GM12873 (cell line): ENCODE measurements at regions not wholly inside any gene's neighbourhood (a gene's known extent, or its start where the extent isn't known, plus 50 kb on each side); places are given as distances from the start of the nearest gene placed in this dataset.

Experiments used
- TF ChIP-seq, protein P1 (sequence below): IDR thresholded peaks from 2 replicates; pipeline ENCODE4 v1.5.1; 2012; ENCODE audit warnings: low read depth, mild to moderate bottlenecking, moderate library complexity, low read length, control low read depth; ENCODE audit not compliant: insufficient read depth; ENCODE audit errors: missing control alignments

DNA sequence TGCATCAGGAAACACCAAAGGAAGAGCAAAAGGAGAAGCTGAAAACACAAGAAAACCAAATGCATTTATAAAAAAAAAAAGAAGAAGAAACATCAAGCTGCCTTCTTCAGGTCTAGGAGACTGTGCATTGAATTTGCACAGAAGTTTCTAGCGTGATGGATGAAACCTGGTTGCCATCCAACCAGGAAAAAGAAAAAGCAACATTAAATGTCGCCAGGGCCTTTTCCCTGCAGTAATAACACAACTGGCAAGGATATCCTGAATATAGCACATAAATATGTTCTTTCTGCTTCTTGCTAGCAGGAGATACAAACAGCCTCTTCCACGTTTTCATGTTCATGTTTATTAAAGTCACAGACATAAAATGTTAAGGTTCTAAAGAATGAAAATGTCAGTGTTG is 60.8 kb upstream of the ZFP42 start:
- TF ChIP-seq, protein P1, sequence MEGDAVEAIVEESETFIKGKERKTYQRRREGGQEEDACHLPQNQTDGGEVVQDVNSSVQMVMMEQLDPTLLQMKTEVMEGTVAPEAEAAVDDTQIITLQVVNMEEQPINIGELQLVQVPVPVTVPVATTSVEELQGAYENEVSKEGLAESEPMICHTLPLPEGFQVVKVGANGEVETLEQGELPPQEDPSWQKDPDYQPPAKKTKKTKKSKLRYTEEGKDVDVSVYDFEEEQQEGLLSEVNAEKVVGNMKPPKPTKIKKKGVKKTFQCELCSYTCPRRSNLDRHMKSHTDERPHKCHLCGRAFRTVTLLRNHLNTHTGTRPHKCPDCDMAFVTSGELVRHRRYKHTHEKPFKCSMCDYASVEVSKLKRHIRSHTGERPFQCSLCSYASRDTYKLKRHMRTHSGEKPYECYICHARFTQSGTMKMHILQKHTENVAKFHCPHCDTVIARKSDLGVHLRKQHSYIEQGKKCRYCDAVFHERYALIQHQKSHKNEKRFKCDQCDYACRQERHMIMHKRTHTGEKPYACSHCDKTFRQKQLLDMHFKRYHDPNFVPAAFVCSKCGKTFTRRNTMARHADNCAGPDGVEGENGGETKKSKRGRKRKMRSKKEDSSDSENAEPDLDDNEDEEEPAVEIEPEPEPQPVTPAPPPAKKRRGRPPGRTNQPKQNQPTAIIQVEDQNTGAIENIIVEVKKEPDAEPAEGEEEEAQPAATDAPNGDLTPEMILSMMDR, result no peak

DNA sequence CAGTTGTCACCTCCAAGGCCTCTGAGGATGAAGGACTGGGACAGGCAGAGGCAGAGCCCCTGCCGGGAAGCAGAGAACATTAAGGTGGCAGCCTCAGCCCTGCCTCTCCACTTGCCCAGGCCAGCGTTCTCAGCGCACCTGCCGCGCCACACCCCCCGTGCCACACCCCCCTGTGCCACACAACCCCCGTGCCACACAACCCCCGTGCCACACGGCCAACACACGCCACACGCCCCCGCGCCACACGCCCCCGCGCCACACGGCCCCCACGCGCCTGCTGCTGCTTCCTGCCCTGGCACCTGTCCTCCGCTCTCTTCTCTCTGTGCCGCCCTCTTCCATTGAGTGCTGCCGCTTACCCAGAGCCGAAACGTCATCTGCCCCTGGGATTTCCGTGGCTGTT is 58.0 kb upstream of the ZFP42 start:
- TF ChIP-seq, protein P1, result no peak

DNA sequence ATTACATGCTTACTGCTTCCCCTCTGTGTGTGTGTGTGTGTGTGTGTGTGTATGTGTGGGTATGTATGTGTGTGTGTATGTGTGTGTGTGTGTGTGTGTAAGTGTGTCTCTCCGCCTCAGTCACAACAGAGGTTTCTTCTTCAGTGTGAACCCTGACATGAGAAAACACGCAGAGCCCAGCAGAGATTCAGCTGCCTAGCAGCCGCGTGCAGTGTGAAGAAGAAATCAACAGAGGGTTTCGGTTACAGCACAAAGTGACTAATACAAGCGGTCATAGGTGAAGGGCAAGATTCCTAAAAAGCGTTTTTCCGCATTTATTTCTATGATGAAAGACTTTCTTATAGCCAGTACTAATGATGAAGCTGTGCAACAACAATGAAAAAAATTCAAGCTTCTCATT is 55.3 kb upstream of the ZFP42 start:
- TF ChIP-seq, protein P1, result no peak

DNA sequence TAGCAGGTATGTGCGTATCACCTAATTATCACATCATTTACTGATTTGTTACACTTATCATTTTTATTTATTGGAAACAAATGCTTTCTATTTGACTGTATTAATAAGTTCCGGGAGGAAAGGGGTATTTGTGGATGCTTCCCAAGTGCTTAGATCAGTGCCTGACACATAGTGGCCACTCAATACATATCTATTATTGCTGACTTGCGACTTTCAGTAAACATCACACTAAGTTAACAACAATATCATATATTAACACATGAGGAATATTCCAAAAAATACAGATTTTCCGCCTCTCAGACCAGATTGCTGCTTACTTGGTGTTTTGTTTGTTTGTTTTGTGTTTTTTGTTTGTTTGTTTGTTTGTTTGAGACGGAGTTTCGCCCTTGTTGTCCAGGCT is 52.6 kb upstream of the ZFP42 start:
- TF ChIP-seq, protein P1, result no peak

DNA sequence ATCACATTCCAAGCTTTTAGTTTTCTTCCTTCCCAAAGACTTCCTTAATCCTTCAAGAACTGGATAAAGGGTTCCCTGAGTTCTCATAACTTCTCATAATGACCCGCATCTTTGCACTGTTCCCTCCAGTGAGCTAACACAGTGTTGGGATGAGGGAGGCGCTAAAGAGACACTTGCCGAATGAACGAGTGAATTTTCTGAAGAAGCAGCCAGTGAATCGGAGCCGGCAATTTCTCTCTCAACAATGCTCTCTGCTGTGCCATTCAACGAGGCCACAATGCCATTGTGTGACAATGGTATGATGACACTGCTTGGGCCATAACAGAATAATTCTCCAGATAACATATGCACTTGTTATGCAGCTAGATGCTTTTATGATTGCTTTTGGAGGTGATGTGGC is 51.4 kb upstream of the ZFP42 start:
- TF ChIP-seq, protein P1, result no peak
